ENCODE measurements at regions not wholly inside any gene's neighbourhood (a gene's known extent, or its start where the extent isn't known, plus 50 kb on each side); places are given as distances from the start of the nearest gene placed in this dataset.

- TF ChIP-seq, protein P1, sequence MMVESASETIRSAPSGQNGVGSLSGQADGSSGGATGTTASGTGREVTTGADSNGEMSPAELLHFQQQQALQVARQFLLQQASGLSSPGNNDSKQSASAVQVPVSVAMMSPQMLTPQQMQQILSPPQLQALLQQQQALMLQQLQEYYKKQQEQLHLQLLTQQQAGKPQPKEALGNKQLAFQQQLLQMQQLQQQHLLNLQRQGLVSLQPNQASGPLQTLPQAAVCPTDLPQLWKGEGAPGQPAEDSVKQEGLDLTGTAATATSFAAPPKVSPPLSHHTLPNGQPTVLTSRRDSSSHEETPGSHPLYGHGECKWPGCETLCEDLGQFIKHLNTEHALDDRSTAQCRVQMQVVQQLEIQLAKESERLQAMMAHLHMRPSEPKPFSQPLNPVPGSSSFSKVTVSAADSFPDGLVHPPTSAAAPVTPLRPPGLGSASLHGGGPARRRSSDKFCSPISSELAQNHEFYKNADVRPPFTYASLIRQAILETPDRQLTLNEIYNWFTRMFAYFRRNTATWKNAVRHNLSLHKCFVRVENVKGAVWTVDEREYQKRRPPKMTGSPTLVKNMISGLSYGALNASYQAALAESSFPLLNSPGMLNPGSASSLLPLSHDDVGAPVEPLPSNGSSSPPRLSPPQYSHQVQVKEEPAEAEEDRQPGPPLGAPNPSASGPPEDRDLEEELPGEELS (CRISPR knock-in tag; IDR thresholded peaks at IDR 0.05) = no peak
- no peak for TF ChIP-seq ZNF263 (CRISPR knock-in tag; IDR thresholded peaks at IDR 0.05; ENCODE audit: low read depth)
- no peak for TF ChIP-seq MYBL2 (CRISPR knock-in tag; IDR thresholded peaks at IDR 0.05)
- TF ChIP-seq ZNF219 (CRISPR knock-in tag; IDR thresholded peaks at IDR 0.05; ENCODE audit: borderline replicate concordance) = no peak
- TF ChIP-seq SOX15 (CRISPR knock-in tag; IDR thresholded peaks at IDR 0.05) = no peak
- TF ChIP-seq, protein P2, sequence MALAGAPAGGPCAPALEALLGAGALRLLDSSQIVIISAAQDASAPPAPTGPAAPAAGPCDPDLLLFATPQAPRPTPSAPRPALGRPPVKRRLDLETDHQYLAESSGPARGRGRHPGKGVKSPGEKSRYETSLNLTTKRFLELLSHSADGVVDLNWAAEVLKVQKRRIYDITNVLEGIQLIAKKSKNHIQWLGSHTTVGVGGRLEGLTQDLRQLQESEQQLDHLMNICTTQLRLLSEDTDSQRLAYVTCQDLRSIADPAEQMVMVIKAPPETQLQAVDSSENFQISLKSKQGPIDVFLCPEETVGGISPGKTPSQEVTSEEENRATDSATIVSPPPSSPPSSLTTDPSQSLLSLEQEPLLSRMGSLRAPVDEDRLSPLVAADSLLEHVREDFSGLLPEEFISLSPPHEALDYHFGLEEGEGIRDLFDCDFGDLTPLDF (CRISPR knock-in tag; IDR thresholded peaks at IDR 0.05) = no peak
- TF ChIP-seq CBFB (CRISPR knock-in tag; IDR thresholded peaks at IDR 0.05; ENCODE audit: low read depth) = no peak
Measured at GRCh38 chr9:99288830-99289229, 66.7 kb downstream of the SEC61B start (continued).

DNA sequence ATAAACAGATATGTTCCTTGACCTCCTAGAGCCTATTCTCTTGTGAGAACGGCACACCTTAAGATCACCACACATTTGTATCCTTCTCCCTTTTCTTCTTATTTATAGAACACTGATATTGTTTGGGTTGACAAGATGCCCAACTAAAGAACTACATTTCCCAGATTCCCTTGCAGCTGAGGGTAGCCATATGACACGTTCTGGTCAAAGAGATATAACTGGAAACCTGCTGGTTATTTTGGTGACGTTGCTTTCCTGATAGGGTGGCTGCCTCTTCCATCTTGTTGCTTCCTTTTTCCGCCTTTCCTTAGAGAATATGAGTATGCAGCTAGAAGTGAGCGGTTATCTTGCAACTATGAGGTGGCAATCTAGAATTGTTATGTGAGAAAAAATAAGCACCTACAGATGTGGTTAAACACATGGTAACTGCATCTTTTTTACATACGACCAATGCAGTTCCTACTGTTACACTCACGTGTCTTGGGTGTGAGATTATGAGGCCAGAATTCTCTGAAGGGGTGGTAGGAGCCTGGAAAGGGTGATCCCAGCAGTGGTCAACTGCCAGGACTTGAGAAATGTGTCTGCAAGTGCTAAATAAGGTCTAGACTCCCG is 72.9 kb downstream of the SEC61B start:
- TF ChIP-seq SMAD4 (CRISPR knock-in tag; IDR thresholded peaks at IDR 0.05) (no peak), USF1 (CRISPR knock-in tag; IDR thresholded peaks at IDR 0.05) (peak; percentile 66; the same call in 1 of the 2 replicates)
- TF ChIP-seq, protein P3, sequence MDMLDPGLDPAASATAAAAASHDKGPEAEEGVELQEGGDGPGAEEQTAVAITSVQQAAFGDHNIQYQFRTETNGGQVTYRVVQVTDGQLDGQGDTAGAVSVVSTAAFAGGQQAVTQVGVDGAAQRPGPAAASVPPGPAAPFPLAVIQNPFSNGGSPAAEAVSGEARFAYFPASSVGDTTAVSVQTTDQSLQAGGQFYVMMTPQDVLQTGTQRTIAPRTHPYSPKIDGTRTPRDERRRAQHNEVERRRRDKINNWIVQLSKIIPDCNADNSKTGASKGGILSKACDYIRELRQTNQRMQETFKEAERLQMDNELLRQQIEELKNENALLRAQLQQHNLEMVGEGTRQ (CRISPR knock-in tag; IDR thresholded peaks at IDR 0.05) = peak; percentile 70
- Mint-ChIP-seq H3K4me3 (no peak overlapping the region), H3K27me3 (ENCODE audit: low read depth) (peaks cover 5% of the 10 kb centered on the region), H3K4me1 (peaks cover 49% of the 10 kb centered on the region), H3K27ac (no peak overlapping the region), H3K9me3 (peaks cover 6% of the 10 kb centered on the region), H3K36me3 (peaks cover 2% of the 10 kb centered on the region; the same call in 1 of the 2 replicates)
- CTCF ChIA-PET = no interaction called here
- ATAC-seq (no peak), DNase-seq (ENCODE audit: low spot score) (no peak)
- POLR2A ChIA-PET = no interaction called here

GRCh38 chr9:99296291-99296951 is 74.3 kb downstream of the SEC61B start:
- H3K36me3 Mint-ChIP-seq = no peaks in the 10 kb centered on the region
- POLR2A ChIA-PET = no interaction called here
- DNase-seq (ENCODE audit: low spot score) = no peak
- H3K4me1 Mint-ChIP-seq = peaks cover 60% of the 10 kb centered on the region
- no peaks in the 10 kb centered on the region for H3K9me3 Mint-ChIP-seq
- peak; percentile 18 for ATAC-seq
- peaks cover 5% of the 10 kb centered on the region for H3K27me3 Mint-ChIP-seq (ENCODE audit: low read depth)
- CTCF ChIA-PET = interaction anchor here (0.8 kb wide), 1 partner anchor 62 kb away, joined by 3 read pairs; no protein-coding TSS in a partner anchor
- no peak for TF ChIP-seq OVOL2 (CRISPR knock-in tag; IDR thresholded peaks at IDR 0.05; ENCODE audit: borderline replicate concordance)
- no peak for TF ChIP-seq JAZF1 (CRISPR knock-in tag; IDR thresholded peaks at IDR 0.05)
- TF ChIP-seq ZBTB21 (CRISPR knock-in tag; IDR thresholded peaks at IDR 0.05; ENCODE audit: borderline replicate concordance) = no peak
- TF ChIP-seq, protein P4, sequence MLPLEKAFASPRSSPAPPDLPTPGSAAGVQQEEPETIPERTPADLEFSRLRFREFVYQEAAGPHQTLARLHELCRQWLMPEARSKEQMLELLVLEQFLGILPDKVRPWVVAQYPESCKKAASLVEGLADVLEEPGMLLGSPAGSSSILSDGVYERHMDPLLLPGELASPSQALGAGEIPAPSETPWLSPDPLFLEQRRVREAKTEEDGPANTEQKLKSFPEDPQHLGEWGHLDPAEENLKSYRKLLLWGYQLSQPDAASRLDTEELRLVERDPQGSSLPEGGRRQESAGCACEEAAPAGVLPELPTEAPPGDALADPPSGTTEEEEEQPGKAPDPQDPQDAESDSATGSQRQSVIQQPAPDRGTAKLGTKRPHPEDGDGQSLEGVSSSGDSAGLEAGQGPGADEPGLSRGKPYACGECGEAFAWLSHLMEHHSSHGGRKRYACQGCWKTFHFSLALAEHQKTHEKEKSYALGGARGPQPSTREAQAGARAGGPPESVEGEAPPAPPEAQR (CRISPR knock-in tag; IDR thresholded peaks at IDR 0.05) = no peak
- no peak for TF ChIP-seq ZNF263 (CRISPR knock-in tag; IDR thresholded peaks at IDR 0.05; ENCODE audit: low read depth)
- TF ChIP-seq RELA (CRISPR knock-in tag; IDR thresholded peaks at IDR 0.05; ENCODE audit: borderline replicate concordance) = no peak
- no peak for TF ChIP-seq ZNF138 (CRISPR knock-in tag; conservative IDR thresholded peaks at IDR 0.05)
- no peak for TF ChIP-seq ZNF532 (CRISPR knock-in tag; IDR thresholded peaks at IDR 0.05; ENCODE audit: borderline replicate concordance)
- H3K4me3 Mint-ChIP-seq = no peak overlapping the region
- no peak overlapping the region for H3K27ac Mint-ChIP-seq

All from WTC11 (cell line).